ENCODE measurements at regions not wholly inside any gene's neighbourhood (a gene's known extent, or its start where the extent isn't known, plus 50 kb on each side); places are given as distances from the start of the nearest gene placed in this dataset.

DNA sequence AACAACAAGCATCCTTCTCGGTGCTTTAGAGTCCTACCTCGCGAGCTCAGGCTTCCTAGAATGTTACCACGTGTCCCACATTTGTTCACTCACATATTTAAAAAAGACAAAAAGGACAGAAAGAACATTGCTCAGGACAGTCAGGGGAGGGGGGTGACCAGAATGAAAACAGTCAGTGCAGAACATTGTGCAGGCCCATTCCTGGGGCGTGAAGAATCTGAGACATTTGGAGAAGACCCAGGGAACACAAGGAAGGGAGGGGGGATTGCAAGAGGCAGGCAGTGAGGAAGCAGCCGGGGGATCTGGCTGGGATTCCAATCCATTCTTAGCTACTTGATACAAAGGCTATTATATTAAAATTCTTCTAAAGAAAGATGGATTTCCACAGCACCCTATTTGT lies 270.4 kb upstream of the CITED2 start:
- intact Hi-C loops (cut with micrococcal nuclease; ENCODE audit: unreplicated experiment), result no loop called here
- DNase-seq, result no peak
- Histone ChIP-seq H3K4me1 (no peaks in the 10 kb centered on the region), H3K4me3 (ENCODE audit: low read depth, low read length) (no peak overlapping the region), H3K9me3 (no peaks in the 10 kb centered on the region), H3K36me3 (ENCODE audit: control insufficient read depth, insufficient read depth, low read length) (no peaks in the 10 kb centered on the region), H3K27me3 (replicated peaks; ENCODE audit: control insufficient read depth, insufficient read depth, low read length) (no peaks in the 10 kb centered on the region)
- Mint-ChIP-seq H3K4me1 (ENCODE audit: low read depth, unreplicated experiment) (peaks cover 14% of the 10 kb centered on the region), H3K4me3 (ENCODE audit: unreplicated experiment) (no peak overlapping the region), H3K9me3 (ENCODE audit: unreplicated experiment) (no peaks in the 10 kb centered on the region), H3K27me3 (ENCODE audit: insufficient read depth, unreplicated experiment) (no peaks in the 10 kb centered on the region), H3K36me3 (ENCODE audit: insufficient read depth, unreplicated experiment) (no peaks in the 10 kb centered on the region), H3K27ac (ENCODE audit: unreplicated experiment) (no peak overlapping the region)
- ChIA-PET CTCF (no interaction called here), POLR2A (no interaction called here)
- BruUV-seq (replicated peaks), result no TSS peak
- TF ChIP-seq, protein P1, sequence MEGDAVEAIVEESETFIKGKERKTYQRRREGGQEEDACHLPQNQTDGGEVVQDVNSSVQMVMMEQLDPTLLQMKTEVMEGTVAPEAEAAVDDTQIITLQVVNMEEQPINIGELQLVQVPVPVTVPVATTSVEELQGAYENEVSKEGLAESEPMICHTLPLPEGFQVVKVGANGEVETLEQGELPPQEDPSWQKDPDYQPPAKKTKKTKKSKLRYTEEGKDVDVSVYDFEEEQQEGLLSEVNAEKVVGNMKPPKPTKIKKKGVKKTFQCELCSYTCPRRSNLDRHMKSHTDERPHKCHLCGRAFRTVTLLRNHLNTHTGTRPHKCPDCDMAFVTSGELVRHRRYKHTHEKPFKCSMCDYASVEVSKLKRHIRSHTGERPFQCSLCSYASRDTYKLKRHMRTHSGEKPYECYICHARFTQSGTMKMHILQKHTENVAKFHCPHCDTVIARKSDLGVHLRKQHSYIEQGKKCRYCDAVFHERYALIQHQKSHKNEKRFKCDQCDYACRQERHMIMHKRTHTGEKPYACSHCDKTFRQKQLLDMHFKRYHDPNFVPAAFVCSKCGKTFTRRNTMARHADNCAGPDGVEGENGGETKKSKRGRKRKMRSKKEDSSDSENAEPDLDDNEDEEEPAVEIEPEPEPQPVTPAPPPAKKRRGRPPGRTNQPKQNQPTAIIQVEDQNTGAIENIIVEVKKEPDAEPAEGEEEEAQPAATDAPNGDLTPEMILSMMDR (IDR thresholded peaks at IDR 0.05; ENCODE audit: insufficient read depth in 1 of 2, low read depth in 1 of 2, low read length in 1 of 2, severe bottlenecking in 1 of 2, unreplicated experiment in 1 of 2), result no peak

DNA sequence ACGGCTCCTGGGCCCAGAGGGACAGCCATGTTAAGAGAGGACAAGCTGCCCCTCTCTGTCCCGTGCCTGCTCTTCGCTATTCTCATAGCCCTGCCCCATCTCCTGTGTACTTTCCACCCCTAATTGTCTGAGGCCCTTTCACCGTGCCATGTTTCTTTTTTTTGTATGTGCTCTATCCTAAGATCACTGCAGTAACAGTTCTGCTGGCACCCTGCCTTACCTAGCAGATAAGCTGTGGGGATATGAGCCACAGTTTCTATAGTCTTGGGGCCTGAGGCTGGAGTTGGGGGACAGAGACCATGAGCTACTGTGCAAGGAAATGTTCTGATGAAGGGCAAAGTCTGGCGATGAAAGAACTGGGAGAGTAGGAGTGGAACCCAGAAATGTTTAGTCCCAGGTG lies 269.5 kb upstream of the CITED2 start:
- Histone ChIP-seq H3K36me3 (ENCODE audit: control insufficient read depth, insufficient read depth, low read length) (no peaks in the 10 kb centered on the region), H3K4me1 (no peaks in the 10 kb centered on the region), H3K27me3 (replicated peaks; ENCODE audit: control insufficient read depth, insufficient read depth, low read length) (no peaks in the 10 kb centered on the region), H3K4me3 (ENCODE audit: low read depth, low read length) (no peak overlapping the region), H3K9me3 (no peaks in the 10 kb centered on the region)
- no peak overlapping the region for H3K27ac Mint-ChIP-seq (ENCODE audit: unreplicated experiment)
- H3K4me1 Mint-ChIP-seq (ENCODE audit: low read depth, unreplicated experiment), result peaks cover 14% of the 10 kb centered on the region
- CTCF ChIA-PET, result no interaction called here
- BruUV-seq (replicated peaks), result no TSS peak
- H3K9me3 Mint-ChIP-seq (ENCODE audit: unreplicated experiment), result no peaks in the 10 kb centered on the region
- intact Hi-C loops (cut with micrococcal nuclease; ENCODE audit: unreplicated experiment), result no loop called here
- no peak for DNase-seq
- H3K36me3 Mint-ChIP-seq (ENCODE audit: insufficient read depth, unreplicated experiment), result no peaks in the 10 kb centered on the region
- TF ChIP-seq, protein P1 (IDR thresholded peaks at IDR 0.05; ENCODE audit: insufficient read depth in 1 of 2, low read depth in 1 of 2, low read length in 1 of 2, severe bottlenecking in 1 of 2, unreplicated experiment in 1 of 2), result no peak
- H3K27me3 Mint-ChIP-seq (ENCODE audit: insufficient read depth, unreplicated experiment), result no peaks in the 10 kb centered on the region
- POLR2A ChIA-PET, result no interaction called here
- H3K4me3 Mint-ChIP-seq (ENCODE audit: unreplicated experiment), result no peak overlapping the region

DNA sequence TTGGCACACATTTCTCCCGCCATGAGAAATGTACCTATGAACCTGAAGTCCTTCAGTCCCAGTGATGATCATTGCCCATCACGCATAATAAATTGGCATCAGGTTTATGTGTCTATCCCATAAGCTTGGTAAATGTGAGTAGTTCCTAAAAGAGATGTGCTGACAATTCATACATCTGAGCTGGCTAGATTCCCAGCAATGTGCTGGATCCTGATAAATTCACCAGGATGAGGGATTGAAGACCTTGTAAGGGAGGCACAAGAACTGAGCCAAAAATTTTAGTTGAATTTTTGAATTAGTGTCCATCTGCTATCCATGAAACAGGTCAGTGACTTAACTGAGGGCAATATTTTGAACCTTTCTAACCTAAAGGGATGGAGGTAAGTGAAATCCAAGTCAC lies 267.9 kb upstream of the CITED2 start:
- H3K36me3 ChIP-seq (ENCODE audit: control insufficient read depth, insufficient read depth, low read length), result no peaks in the 10 kb centered on the region
- H3K36me3 Mint-ChIP-seq (ENCODE audit: insufficient read depth, unreplicated experiment), result no peaks in the 10 kb centered on the region
- no TSS peak for BruUV-seq (replicated peaks)
- no peak for DNase-seq
- no peak overlapping the region for H3K27ac Mint-ChIP-seq (ENCODE audit: unreplicated experiment)
- CTCF ChIA-PET, result no interaction called here
- no peak overlapping the region for H3K4me3 Mint-ChIP-seq (ENCODE audit: unreplicated experiment)
- no peaks in the 10 kb centered on the region for H3K27me3 Mint-ChIP-seq (ENCODE audit: insufficient read depth, unreplicated experiment)
- H3K9me3 Mint-ChIP-seq (ENCODE audit: unreplicated experiment), result no peaks in the 10 kb centered on the region
- POLR2A ChIA-PET, result no interaction called here
- intact Hi-C loops (cut with micrococcal nuclease; ENCODE audit: unreplicated experiment), result no loop called here
- H3K4me1 Mint-ChIP-seq (ENCODE audit: low read depth, unreplicated experiment), result peaks cover 7% of the 10 kb centered on the region
- H3K4me1 ChIP-seq, result no peaks in the 10 kb centered on the region
- H3K27me3 ChIP-seq (replicated peaks; ENCODE audit: control insufficient read depth, insufficient read depth, low read length), result no peaks in the 10 kb centered on the region
- H3K4me3 ChIP-seq (ENCODE audit: low read depth, low read length), result no peak overlapping the region
- TF ChIP-seq, protein P1 (IDR thresholded peaks at IDR 0.05; ENCODE audit: insufficient read depth in 1 of 2, low read depth in 1 of 2, low read length in 1 of 2, severe bottlenecking in 1 of 2, unreplicated experiment in 1 of 2), result no peak
- H3K9me3 ChIP-seq, result no peaks in the 10 kb centered on the region
